ENCODE measurements at regions not wholly inside any gene's neighbourhood (a gene's known extent, or its start where the extent isn't known, plus 50 kb on each side); places are given as distances from the start of the nearest gene placed in this dataset.

- H3K4me3 Mint-ChIP-seq = no peak overlapping the region
- Histone ChIP-seq H4K5ac (ENCODE audit: insufficient read length, low read depth, low read length) (no peak overlapping the region), H3K4me1 (ENCODE audit: insufficient read depth, low read length) (peaks cover 3% of the 10 kb centered on the region; the same call in 1 of the 2 replicates), H2BK20ac (ENCODE audit: low read depth, low read length, poor library complexity, severe bottlenecking) (no peak overlapping the region), H3K4me2 (ENCODE audit: insufficient read depth, insufficient read length, low read length) (no peak overlapping the region), H3T11ph (ENCODE audit: low read length) (no peak overlapping the region), H2BK5ac (ENCODE audit: insufficient read length, low read length) (no peak overlapping the region), H3K23me2 (ENCODE audit: insufficient read length, low read depth, low read length, poor library complexity, severe bottlenecking) (no peaks in the 10 kb centered on the region), H3K14ac (ENCODE audit: insufficient read depth, low read length) (peak overlapping the region; percentile 29; the same call in 1 of the 2 replicates), H3K23ac (ENCODE audit: insufficient read length, low read depth, low read length) (no peak overlapping the region), H3K18ac (ENCODE audit: insufficient read length, low read depth, low read length) (peak overlapping the region; percentile 21), H3K79me1 (ENCODE audit: insufficient read depth, low read depth, low read length, poor library complexity, severe bottlenecking) (no peaks in the 10 kb centered on the region), H2AFZ (ENCODE audit: low read length) (no peak overlapping the region), H2AK5ac (ENCODE audit: insufficient read length, low read length) (no peak overlapping the region), H3K79me2 (ENCODE audit: insufficient read depth, low read length) (no peaks in the 10 kb centered on the region), H3K56ac (ENCODE audit: insufficient read length, low read depth, low read length) (no peak overlapping the region), H3K9me3 (ENCODE audit: control insufficient read depth, low read depth, low read length) (no peaks in the 10 kb centered on the region), H4K8ac (replicated peaks; ENCODE audit: insufficient read length, low read depth, low read length) (no peak overlapping the region), H4K20me1 (ENCODE audit: control insufficient read depth, insufficient read depth, insufficient read length) (peaks cover 3% of the 10 kb centered on the region), H2BK15ac (ENCODE audit: low read depth, low read length) (no peak overlapping the region; the same call in 1 of the 2 replicates), H3K27ac (ENCODE audit: insufficient read length, low read depth, low read length) (no peak overlapping the region), H3K9ac (ENCODE audit: extremely low read depth, insufficient read length, low read length) (no peak overlapping the region), H2BK12ac (ENCODE audit: insufficient read length, low read depth, low read length) (no peak overlapping the region), H3K4ac (ENCODE audit: low read depth, low read length) (no peak overlapping the region), H3K27me3 (ENCODE audit: insufficient read depth, low read length) (no peaks in the 10 kb centered on the region), H2BK120ac (ENCODE audit: low read depth, low read length, poor library complexity, severe bottlenecking) (no peak overlapping the region), H4K91ac (ENCODE audit: insufficient read length, low read depth, low read length) (no peak overlapping the region)
- H3K9me3 Mint-ChIP-seq = peaks cover 0 to 3% of the 10 kb centered on the region in 2 experiments; a peak in 2 of 5 replicates
- DNase-seq = no peak
- H3K36me3 Mint-ChIP-seq (ENCODE audit: insufficient read depth in 1 of 3, low read depth in 3 of 3) = peaks cover 0 to 17% (median 0%) of the 10 kb centered on the region in 3 experiments; a peak in 2 of 7 replicates
- peaks cover 24 to 32% of the 10 kb centered on the region in 2 experiments for H3K4me1 Mint-ChIP-seq
- no peak for TF ChIP-seq CTCF (conservative IDR thresholded peaks at IDR 0.05)
- H3K27ac Mint-ChIP-seq = no peak overlapping the region
- WGBS (ENCODE audit: extremely low coverage, insufficient read length, low lambda C conversion rate) = no CpG with 5 or more reads among the region's 22 CpGs
- H3K27me3 Mint-ChIP-seq (ENCODE audit: low read depth) = no peaks in the 10 kb centered on the region; the same call in 1 of the 2 replicates
These were observed 684.8 kb downstream of the QKI start for GRCh38 chr6:164099269-164099865.

Measured in H9 (cell line).